Liver (tissue), 3 donors: ENCODE measurements at regions not wholly inside any gene's neighbourhood (a gene's known extent, or its start where the extent isn't known, plus 50 kb on each side); places are given as distances from the start of the nearest gene placed in this dataset.

Source experiments
- ATF3 ChIP-seq: IDR thresholded peaks from 2 replicates; pipeline ENCODE4 v1.6.1; 2016; ENCODE audit warnings: antibody characterized with exemption
- CTCF ChIP-seq: fragments of 150-350 bp; IDR thresholded peaks from 2 replicates; pipeline ENCODE4 v1.5.1; 2017; ENCODE audit warnings: improper control_type of control experiment, low read depth, low read length; ENCODE audit not compliant: missing input control
- RAD21 ChIP-seq, 2 donors: IDR thresholded peaks; 2 replicates each; pipeline ENCODE4 v1.6.1; 2016; ENCODE audit warnings: antibody characterized with exemption in 2 of 2, mild to moderate bottlenecking in 2 of 2
- REST ChIP-seq: IDR thresholded peaks from 2 replicates; pipeline ENCODE4 v1.6.1; 2016; ENCODE audit warnings: antibody characterized with exemption, mild to moderate bottlenecking
- RXRA ChIP-seq, 2 donors: IDR thresholded peaks; 2 replicates each; pipeline ENCODE4 v1.6.1; 2017 to 2018; ENCODE audit warnings: antibody characterized with exemption in 2 of 2, mild to moderate bottlenecking in 1 of 2
- SP1 ChIP-seq: IDR thresholded peaks from 2 replicates; pipeline ENCODE4 v1.6.1; 2018; ENCODE audit warnings: antibody characterized with exemption, mild to moderate bottlenecking
- TAF1 ChIP-seq: conservative IDR thresholded peaks from 2 replicates; pipeline ENCODE4 v1.6.1; 2016; ENCODE audit warnings: antibody characterized with exemption, mild to moderate bottlenecking
- YY1 ChIP-seq: IDR thresholded peaks from 2 replicates; pipeline ENCODE4 v1.6.1; 2016; ENCODE audit warnings: antibody characterized with exemption, mild to moderate bottlenecking
- donor health status: healthy.
- donor health status: healthy.

DNA sequence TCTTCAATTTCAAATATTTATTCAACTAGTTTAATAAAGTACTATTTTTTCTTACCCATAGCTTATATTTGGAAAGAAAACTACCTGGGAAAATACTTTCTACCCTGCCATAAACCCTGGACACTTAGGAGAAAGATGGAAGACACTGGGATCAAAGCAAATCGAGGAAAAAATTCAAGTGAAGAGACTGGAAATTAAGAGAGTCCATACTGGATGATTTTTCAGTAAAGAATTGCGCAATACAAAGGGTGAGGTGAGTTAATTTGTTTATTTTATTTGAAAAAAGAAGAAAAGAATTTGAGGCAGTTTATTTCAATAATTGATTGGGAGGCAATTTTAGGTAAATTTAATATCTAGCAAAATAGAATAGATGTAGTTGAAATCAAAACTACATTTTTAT lies 331.8 kb upstream of the ITGA1 start:
- no peak for TF ChIP-seq YY1
- no peak for TF ChIP-seq ATF3
- TF ChIP-seq CTCF, result no peak
- no peak for TF ChIP-seq REST
- no peak for TF ChIP-seq TAF1
- no peak for TF ChIP-seq SP1
- TF ChIP-seq RAD21 (IDR thresholded peaks at IDR 0.05), result no peak
- TF ChIP-seq RXRA (IDR thresholded peaks at IDR 0.05), result no peak
